K562 (cell line): ENCODE measurements at regions not wholly inside any gene's neighbourhood (a gene's known extent, or its start where the extent isn't known, plus 50 kb on each side); places are given as distances from the start of the nearest gene placed in this dataset.

ENCODE experiments used
- GATA2 ChIP-seq: sonication (generic); formaldehyde crosslinking; IDR thresholded peaks from 2 replicates; pipeline ENCODE4 v1.4.0; 2020; ENCODE audit warnings: mild to moderate bottlenecking, missing genetic modification reagents
- HDGF ChIP-seq: fragments of 450-650 bp; IDR thresholded peaks from 2 replicates; pipeline ENCODE4 v1.6.1; 2016
- MEF2A ChIP-seq: IDR thresholded peaks from 2 replicates; pipeline ENCODE4 v1.6.1; 2011; ENCODE audit warnings: low read depth, mild to moderate bottlenecking, low read length, moderate library complexity; ENCODE audit not compliant: control insufficient read depth
- TCF7 ChIP-seq: sonication (generic); IDR thresholded peaks from 2 replicates; pipeline ENCODE4 v1.6.1; 2016; ENCODE audit warnings: antibody characterized with exemption, borderline replicate concordance

DNA sequence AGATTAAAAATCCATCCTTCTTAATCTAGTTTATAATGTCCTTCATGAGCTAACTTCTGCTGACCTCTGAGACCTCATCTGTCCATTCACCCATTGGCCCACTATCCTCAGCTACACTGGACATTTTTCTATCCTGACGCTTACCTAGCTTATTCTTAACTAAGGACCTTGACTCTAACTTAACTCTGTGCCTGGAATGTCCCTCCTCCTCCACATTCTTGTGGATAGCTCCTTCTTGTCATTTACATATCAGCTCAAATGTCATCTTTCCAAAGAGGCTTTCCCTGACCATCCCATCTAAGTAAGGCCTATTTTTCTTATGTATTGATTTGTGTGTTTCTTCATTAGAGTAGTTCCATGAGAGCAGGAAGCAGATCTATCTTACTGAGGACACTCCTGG lies 54.7 kb downstream of the ATXN3L start:
- TF ChIP-seq MEF2A (no peak), HDGF (no peak), TCF7 (no peak), GATA2 (CRISPR knock-in tag) (no peak)
